Stimulated activated CD8-positive, alpha-beta memory T cell treated with anti-CD3 and anti-CD28 coated beads, Interleukin-4, amount 100 ng/mL, for 48 hours (primary cell): ENCODE measurements at regions not wholly inside any gene's neighbourhood (a gene's known extent, or its start where the extent isn't known, plus 50 kb on each side); places are given as distances from the start of the nearest gene placed in this dataset.
"Not testable (repeated sequence)": the region's sequence is repeated elsewhere in the genome, so short reads cannot be mapped to it uniquely, and the experiment has no call there.

ENCODE experiments used
- DNase-seq: peaks from one replicate; pipeline ENCODE4 v3.0.0-alpha.2; 2020

DNA sequence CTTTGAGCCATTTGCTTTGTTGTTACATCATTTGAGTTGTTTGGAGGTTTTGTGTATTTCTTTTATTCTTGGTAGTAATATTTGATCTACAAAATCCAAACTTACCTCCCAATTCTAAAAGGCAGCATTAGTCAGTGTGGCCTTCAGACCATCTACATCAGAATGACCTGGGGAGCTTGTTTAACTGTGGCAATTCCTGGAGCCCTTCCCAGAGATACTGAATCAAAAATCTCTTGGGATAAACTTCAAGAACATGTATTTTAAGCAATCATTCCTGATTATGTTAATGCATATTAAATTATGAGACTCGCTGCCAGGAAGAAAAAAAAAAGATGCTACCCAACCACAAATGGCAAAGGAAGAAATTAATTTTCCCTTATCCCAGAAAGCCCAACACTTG lies 268.9 kb upstream of the PDE4D start:
- DNase-seq: no peak

DNA sequence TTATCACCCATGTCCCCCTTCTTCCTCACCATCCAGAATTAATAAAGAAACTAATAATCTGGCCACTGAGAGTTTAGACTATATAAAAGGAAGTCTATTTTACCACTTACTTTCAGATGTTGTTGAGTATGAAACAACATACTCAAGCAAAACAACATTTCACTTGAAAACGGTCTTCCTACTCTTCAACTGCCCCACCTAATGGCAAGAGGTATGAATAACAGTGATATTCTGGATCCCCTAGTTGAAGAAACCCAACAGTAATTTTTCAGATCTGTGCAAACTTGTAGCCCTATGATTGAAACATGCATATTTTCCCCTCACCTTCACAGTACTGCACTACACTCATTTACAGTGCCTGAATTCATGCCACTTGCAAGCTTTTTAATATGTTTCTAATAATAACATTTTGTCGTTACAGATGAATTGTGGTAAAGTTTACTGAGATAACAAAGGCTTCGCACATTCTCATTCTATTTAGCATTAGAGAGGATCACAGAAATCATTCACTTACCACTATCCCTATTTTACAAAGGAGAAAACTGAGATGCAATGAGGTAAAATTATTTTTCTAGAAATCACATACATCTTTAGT lies 267.9 kb upstream of the PDE4D start:
- DNase-seq: no peak

DNA sequence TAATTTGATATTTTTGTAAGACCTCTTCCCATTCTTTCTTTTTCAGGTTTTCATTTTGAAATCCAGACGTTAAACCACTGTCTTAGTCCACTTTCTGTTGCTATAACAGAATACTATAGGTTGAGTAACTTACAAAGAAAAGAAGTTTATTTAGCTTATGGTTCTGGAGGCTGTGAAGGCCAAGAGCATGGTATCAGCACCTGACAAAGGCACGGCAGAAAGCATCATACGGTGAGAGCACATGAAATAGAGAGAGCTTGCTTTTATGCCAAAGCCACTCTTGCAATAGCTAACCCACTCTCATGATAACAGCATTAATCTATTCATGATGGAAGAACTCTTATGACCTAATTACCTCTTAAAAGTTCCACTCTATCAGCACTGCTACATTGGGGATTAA lies 255.6 kb upstream of the PDE4D start:
- no peak for DNase-seq

DNA sequence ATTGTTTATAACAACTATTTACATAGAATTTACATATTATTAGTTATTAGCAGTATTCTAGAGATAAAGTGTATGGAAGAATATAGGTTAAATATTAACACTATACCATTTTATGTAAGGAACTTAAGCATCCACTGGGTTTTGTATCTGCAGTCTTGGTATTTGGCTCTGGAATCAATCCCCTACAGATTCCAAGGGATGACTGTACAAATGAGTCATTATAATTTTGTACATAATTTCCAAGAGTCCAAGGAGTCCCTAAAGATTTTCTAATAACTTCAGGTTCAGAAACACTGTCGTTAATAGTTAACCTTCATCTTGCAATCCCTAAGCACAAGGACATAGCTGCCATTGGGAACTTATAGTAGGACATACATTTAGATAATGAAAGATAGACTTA lies 254.8 kb upstream of the PDE4D start:
- no peak for DNase-seq

DNA sequence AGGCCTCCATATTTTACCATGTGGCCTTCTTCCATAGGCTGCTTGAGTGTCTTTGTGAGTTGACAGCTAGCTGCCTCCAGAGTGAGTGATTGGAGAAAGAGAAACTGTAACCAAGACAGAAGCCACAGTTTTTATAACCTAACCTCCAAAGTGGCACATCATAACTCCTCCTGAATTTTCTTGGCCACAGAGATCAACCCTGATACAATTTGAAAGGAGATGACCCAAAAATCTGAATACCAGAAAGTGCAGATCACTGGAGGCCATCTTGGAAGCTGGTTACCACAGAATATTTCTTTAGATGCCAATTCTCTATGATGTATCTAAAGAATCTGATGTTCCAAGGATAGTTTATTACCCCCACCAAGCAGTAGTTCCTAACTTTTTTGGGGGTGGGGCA lies 254.3 kb upstream of the PDE4D start:
- DNase-seq: no peak

DNA sequence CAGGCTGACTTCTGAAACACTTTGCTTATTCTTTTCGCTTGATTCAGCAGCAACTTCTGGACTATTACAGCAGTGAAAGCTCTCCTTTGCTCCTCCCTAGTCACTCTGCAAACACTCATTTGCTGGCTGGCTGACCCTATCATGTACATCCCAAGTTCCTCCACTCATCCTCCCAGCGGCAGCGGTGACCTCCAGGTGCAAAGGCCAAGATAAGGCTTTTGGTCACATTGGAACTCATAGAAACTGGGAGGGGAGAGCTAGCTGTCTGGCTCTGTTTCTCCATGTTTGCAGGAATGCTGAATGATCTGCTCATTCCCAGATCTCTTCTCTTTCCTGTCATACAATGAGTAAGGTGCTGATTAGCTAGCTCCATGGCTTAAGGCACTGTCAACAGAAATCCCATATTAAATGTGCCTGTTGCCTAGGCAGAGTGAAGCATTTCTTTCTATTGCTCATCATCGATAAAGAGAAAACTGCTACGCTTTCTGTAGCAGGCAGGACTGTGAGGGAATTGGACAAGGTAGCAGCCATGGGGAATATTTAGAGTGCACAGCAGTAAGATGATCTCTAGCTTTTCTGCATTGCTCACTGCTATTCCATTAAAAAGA lies 250.5 kb upstream of the PDE4D start:
- DNase-seq: no peak

DNA sequence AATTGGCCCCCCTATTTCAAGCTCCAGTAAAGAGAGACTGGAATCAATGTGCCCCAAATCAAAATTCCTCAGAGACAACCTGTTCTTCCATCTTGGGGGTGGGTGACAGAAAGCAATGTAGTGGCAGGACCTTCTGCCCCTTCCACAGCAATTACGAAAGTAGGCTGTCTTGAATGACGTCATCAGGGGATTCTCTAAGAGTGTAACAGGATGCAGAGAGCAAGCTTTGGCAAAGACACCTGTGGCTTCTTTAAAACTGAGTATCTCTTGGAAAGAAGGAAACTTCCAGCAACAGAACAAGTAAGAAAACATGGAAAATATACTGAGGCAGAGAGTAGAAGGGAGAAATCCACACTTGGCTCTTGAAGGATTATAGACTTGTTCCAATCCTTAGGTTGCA lies 247.6 kb upstream of the PDE4D start:
- no peak for DNase-seq

DNA sequence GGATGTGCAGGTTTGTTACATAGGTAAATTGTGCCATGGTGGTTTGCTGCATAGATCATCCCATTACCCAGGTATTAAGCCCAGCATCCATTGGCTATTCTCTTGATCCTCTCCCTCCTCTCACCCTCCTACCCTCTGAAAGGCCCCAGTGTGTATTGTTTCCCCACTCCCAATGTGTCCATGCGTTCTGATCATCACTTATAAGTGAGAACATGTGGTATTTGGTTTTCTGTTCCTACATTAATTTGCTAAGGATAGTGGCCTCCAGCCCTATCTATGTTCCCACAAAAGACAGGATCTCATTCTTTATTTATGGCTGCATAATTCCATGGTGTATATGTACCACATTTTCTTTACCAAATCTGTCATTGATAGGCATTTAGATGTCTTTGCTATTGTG lies 243.3 kb upstream of the PDE4D start:
- no peak for DNase-seq

DNA sequence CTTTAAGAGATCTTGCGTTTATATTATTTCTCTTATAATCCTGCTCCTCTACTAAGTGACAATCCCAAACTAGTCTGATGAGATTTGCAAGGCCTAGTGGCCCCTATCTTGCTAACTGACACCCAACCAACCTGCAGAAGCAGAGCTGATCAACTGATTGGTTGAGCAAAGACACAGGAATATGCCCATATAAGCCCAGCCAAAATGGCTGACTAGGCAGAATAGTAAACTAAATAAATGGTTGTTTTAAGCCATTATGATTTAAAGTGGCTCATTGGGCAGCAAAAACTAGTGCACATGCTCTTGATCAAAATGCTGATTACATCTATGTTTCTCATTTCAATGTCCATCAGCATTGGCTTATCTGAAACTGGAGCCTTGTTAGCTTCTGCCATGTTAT lies 238.0 kb upstream of the PDE4D start:
- no peak for DNase-seq

DNA sequence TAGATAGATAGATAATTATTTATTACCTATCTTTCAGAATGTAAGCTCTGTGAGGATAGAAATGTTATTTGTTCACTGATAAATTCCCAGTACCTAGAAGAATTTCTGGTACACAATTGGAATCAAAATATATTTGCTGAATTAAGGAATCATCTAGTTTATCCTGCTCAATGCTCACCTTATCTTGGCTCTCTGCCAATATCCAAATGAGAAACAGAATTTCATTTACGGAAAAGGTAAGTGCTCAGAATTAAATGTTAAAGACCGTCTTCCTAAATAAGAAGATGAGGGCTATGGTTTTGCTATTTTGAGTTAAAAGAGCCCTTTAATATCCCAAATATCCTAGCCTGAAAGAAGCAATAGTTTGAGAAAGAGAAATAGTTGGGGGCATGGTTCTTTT lies 232.1 kb upstream of the PDE4D start:
- DNase-seq: no peak

DNA sequence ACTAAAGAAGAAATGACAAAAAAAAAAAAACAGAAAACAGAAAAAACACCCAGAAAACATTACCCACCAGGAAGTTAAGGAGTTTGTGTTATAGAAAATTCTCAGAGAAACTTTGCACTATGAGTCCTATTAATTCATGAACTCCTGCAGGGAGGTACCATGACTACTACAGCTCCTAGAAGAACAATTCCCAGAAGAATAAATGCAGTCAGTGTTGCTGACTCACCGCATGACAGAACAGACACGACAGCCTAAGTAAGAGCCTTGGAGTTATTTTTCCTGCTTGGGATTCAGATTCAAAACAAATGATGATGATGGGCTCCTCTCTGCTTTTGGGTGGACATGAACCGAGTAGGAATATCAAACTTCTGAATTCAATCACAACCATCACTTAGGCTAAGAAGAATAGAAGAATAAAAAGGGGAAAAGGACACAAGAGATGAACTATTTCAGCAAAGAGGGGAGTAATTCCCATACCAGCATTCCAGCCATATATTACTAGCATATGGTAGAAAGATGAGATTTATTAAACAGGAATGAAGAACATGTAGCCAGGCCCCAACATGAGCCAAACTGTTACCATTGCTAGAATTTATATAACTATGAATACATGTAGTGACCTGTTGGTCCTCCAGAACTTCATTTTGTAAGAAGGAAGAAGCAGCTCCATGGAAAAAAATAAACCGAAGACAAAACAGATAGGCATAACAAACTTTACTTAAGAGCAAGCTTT lies 209.6 kb upstream of the PDE4D start:
- no peak for DNase-seq

DNA sequence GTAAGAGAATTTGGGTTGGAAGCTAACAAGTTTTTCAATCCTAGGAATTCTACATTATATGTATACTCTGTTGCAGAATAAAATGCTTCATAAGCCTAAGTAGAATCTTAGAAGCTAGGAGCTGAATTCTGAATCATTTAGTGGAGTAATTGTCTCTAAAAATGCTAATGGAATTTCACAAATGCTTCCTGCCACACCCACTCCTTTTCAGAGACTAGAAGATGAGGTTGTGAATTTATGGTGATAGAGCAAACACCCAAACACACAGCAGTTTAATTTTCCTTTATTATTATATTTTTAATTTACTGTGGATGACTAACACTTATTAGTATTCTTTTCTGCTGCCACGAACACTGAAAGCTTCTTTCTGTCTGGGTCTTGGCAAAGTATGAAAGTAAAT lies 208.0 kb upstream of the PDE4D start:
- no peak for DNase-seq

DNA sequence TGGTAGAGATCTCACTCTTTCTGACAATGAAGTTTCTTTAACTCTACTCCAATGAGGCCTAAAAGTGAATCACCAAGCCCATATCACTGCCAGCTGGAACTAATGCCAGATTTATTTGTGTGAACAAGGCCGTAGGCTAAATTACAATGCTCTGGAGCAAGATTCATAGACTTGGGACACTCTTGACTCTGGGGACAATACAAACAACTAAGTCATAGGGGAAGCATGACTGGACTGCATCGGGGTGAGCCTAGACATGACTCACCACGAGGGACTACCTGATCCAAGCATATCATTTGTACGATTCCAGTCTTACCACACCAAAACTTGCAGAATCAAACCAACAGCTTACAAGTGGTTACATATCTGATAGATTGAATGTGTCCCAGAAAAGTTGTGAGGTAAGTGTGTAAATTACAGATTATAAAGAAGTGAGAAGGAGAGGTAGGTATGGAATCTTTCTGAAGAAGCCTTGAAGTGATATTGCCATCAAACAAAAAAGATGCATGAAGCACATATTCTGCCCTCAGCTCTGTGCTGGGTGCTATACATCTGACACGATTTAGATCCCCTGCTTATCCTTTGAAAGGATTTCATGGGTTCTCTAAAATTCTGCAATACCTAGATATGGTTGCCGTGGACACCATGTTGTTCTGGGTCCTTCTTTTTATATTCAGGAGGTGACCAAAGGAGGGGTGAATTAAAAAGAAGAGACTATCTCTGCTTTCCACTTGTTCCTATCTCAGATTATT lies 199.3 kb upstream of the PDE4D start:
- DNase-seq: no peak

DNA sequence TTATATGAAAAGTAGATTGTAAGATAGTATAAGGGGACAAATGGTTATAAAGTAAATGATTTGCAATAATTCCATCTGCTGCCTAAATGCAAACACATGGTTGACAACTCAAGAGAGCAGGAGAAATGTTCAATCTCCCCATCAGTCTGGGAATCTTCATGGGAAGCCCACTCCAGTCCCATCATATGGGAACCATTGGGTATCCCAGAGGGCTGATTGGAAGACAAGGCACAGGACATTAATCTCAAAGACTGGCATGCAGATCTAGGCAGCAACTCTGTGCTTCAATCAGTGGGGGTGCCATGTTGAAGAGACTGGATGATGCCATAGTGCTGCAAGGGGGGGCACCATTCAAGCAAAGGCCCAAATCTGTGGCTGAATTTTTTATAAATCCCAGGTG lies 193.1 kb upstream of the PDE4D start:
- no peak for DNase-seq

DNA sequence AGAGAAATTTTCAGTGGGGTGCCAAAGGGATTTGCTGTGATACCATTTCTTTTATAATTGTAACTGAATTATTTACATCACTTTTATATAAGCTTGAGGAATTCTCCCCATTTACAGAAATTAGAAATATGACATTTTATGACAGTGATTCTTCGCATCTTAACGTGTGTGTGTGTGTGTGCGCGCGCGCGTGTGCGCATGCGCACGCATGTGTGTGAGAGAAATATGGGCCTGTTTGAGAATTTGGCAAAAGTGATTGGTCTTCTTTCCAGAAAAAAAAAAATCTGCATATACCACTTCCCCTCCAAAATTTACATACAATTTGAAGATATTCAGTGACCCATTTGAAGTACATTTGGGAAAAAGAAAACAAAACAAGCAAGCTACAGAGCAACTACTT lies 190.7 kb upstream of the PDE4D start:
- no peak for DNase-seq

DNA sequence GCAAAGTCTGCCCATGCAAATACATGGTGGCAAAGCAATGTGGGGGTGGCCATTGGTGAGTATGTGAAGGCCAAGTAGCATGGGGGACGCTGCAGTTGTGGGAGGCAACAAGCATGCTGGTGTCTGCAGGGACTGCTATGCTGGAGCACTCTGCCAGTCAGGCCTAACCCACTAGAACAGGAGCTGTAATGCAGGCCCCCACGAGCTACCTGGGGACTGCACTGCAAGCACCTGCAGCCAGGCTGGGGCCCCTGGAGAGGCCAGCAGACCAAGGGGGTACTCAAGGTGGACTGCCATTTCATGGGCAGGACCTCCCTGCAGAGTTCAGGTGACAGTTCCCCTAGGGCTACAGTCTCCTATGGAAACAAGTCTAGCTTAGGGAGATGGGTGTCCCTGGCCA lies 183.8 kb upstream of the PDE4D start:
- DNase-seq: no peak

DNA sequence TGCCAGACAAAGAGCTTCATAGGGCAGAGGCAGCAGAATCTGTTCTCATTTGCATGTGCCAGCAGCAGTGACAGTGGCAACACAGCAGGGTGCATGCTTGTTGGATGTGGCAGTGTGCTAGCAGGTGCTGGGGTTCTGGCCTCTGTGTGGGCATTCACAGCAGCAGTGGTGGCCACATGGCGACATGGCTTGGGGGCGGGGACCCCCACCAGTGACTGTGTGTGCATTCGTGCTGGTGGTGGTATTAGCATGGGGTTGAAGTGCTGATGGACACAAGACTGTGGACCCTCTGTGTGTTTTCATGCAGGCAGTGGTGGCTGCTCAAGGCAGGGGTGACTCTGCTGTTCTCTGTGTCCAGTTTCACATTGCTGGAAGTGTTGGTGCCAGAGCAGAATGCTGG lies 183.2 kb upstream of the PDE4D start:
- DNase-seq: no peak

DNA sequence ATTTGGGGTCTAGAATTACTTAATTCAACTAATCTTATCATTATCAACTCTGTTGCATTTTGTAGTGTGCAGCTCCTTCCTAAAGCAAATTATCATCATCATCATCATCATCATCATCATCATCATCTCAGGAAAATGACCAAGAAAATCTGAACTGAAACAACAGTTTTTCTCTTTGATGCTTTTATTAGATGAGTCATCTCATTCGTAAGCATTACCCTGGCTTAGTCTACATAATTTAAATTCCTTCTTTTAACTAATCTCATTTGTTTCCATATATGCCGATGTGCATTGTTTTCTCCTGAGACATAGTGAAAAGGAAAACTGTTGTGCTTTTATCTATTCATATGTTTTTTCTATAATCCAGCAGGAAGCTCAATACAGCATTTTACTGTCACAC lies 173.0 kb upstream of the PDE4D start:
- no peak for DNase-seq

DNA sequence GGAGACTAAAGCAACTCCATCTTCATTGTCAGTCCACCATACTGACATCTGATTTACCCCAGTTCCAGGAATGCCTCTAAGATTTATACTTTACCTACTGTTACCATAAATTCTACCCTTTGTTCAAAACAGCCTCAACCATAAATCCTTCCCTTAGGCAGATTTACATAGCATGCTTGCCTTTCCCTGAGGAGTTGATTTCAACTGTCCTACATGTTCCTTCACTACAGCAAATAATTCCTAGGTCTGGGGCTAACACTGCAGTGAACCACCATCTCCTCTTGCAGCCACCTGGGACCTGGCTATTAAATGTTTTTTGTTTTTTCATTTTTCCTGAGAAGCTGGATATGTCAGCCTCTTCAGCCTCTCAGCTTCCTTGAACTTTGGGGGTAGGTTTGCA lies 166.9 kb upstream of the PDE4D start:
- no peak for DNase-seq

DNA sequence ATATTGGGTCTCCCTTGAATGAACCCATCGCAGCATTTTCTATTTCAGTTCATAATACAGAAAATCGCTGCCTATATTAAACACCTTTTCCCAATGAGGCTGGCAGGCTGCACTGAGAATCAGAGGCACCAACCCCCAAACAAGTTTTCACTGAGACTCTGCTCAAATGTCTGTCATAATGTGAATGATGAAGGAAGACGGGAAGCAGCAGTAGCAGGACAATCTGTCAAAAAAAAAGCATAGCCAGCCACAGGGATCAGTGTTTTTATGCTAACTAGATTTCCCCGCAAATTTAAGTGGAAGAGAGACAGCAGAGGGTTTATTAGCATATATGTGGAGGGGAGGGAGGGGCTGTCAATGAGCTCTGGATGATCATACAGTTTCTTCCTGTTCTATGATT lies 162.7 kb upstream of the PDE4D start:
- DNase-seq: no peak

DNA sequence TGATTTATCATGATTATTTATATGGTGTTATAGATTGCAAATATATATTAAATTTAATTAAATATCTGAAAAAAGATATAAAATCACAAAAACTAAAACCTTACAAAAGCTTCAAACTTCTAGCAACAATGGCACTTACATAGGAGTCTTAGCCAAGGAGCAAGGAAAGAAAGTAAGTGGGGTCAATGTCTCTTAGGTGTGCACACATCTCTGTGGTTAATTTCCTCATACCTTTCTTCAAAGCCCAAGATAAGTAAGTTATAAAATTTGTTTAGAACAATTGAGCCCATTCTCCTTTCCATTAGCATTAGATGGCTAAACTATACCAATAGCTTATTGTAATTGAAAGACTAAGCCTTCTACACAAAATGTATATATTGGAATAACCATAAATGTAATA lies 161.6 kb upstream of the PDE4D start:
- no peak for DNase-seq

DNA sequence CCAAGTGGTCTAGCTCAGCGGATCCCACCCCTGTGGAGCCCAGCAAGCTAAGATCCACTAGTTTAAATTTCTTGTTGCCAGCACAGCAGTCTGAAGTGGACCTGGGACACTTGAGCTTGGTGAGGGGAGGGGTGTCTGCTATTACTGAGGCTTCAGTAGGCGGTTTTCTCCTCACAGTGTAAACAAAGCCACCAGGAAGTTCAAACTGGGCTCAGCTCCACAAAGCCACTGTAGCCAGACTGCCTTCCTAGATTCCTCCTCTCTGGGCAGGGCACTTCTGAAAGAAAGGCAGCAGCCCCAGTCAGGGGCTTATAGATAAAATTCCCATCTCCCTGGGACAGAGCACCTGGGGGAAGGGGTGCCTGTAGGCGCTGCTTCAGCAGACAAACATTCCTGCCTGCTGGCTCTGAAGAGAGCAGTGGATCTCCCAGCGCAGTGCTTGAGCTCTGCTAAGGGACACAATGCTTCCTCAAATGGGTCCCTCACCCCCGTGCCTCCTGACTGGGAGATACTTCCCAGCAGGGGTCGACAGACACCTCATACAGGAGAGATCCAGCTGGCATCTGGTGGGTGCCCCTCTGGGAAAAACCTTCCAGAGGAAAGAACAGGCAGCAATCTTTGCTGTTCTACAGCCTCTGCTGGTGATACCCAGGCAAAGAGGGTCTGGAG lies 148.6 kb upstream of the PDE4D start:
- not testable (repeated sequence) for DNase-seq

DNA sequence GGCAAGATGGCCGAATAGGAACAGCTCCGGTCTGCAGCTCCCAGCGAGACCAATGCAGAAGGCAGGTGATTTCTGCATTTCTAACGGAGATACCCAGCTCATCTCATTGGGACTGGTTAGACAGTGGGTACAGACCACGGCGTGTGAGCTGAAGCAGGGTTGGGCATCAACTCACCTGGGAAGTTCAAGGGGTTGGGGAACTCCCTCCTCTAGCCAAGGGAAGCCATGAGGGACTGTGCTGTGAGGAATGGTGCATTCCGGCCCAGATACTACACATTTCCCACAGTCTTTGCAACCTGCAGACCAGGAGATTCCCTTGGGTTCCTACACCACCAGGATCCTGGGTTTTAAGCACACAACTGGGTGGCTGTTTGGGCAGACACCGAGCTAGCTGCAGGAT lies 148.0 kb upstream of the PDE4D start:
- DNase-seq: not testable (repeated sequence)
